Fibroblast of lung (primary cell): ENCODE measurements at regions not wholly inside any gene's neighbourhood (a gene's known extent, or its start where the extent isn't known, plus 50 kb on each side); places are given as distances from the start of the nearest gene placed in this dataset.

ENCODE experiments used
- DNase-seq, 2 donors: peaks; one replicate each; pipeline versions ENCODE4 v3.0.0 to v3.0.0-alpha.2; 2010; ENCODE audit warnings: low read depth in 2 of 2
- H2AFZ ChIP-seq: 2 replicates; pipeline ENCODE4 v1.5.1; 2012; ENCODE audit warnings: low read length, control low read depth, inconsistent platforms
- H3K27ac ChIP-seq: 2 replicates; pipeline ENCODE4 v1.5.1; 2011; ENCODE audit warnings: low read length, control low read depth; ENCODE audit not compliant: insufficient read depth
- H3K27me3 ChIP-seq: 2 replicates; pipeline ENCODE4 v1.5.1; 2011; ENCODE audit warnings: mild to moderate bottlenecking, low read length; ENCODE audit not compliant: control insufficient read depth, insufficient read depth
- H3K36me3 ChIP-seq: 2 replicates; pipeline ENCODE4 v1.5.1; 2011; ENCODE audit warnings: low read length; ENCODE audit not compliant: control insufficient read depth, insufficient read depth
- H3K4me1 ChIP-seq: 2 replicates; pipeline ENCODE4 v1.5.1; 2011; ENCODE audit warnings: low read length; ENCODE audit not compliant: control insufficient read depth, insufficient read depth; ENCODE audit errors: extremely low read depth
- H3K4me2 ChIP-seq: 2 replicates; pipeline ENCODE4 v1.5.1; 2011; ENCODE audit warnings: low read length, control low read depth; ENCODE audit not compliant: insufficient read depth; ENCODE audit errors: extremely low read depth
- H3K4me3 ChIP-seq, 4 experiments: fragments of 200-600 bp in 1 of 4; sonication (generic) in 1 of 4; replicated peaks in 1 of 4; 2 replicates each; pipeline ENCODE4 v1.5.1; 2011 to 2016; ENCODE audit warnings: low read length in 4 of 4, low read depth in 3 of 4, mild to moderate bottlenecking in 3 of 4, control low read depth in 2 of 4, inconsistent platforms in 1 of 4, mixed read lengths in 1 of 4; ENCODE audit not compliant: insufficient read depth in 1 of 4; ENCODE audit errors: control extremely low read depth in 1 of 4
- H3K79me2 ChIP-seq: 2 replicates; pipeline ENCODE4 v1.5.1; 2012; ENCODE audit warnings: mild to moderate bottlenecking, low read length, inconsistent platforms; ENCODE audit not compliant: control insufficient read depth, insufficient read depth
- H3K9ac ChIP-seq: 2 replicates; pipeline ENCODE4 v1.5.1; 2011; ENCODE audit warnings: mild to moderate bottlenecking, low read length, control low read depth; ENCODE audit not compliant: insufficient read depth
- H3K9me3 ChIP-seq: 2 replicates; pipeline ENCODE4 v1.5.1; 2012; ENCODE audit warnings: low read depth, low read length; ENCODE audit not compliant: control insufficient read depth, insufficient read depth
- H4K20me1 ChIP-seq: 2 replicates; pipeline ENCODE4 v1.5.1; 2011; ENCODE audit warnings: low read length; ENCODE audit not compliant: control insufficient read depth, insufficient read depth; ENCODE audit errors: extremely low read depth
- CTCF ChIP-seq, 2 donors: IDR thresholded peaks in 1 of 2; conservative IDR thresholded peaks in 1 of 2; 1 replicate in 1 of 2; 2 replicates in 1 of 2; pipeline ENCODE4 v1.5.1; 2011 to 2012; ENCODE audit warnings: low read length in 2 of 2, control low read depth in 1 of 2, inconsistent platforms in 1 of 2, low read depth in 1 of 2, mild to moderate bottlenecking in 1 of 2
- EZH2 ChIP-seq: IDR thresholded peaks from 2 replicates; pipeline ENCODE4 v1.5.1; 2012; ENCODE audit warnings: low read length, control low read depth, mild to moderate bottlenecking; ENCODE audit errors: missing control alignments

GRCh38 chr9:12363439-12363838, 329.7 kb upstream of the TYRP1 start:
- no peaks in the 10 kb centered on the region for H3K27me3 ChIP-seq
- no peaks in the 10 kb centered on the region for H3K4me1 ChIP-seq
- no peaks in the 10 kb centered on the region for H4K20me1 ChIP-seq
- no peak overlapping the region for H2AFZ ChIP-seq
- no peaks in the 10 kb centered on the region for H3K9me3 ChIP-seq
- H3K79me2 ChIP-seq = no peaks in the 10 kb centered on the region
- H3K27ac ChIP-seq = no peak overlapping the region
- no peak overlapping the region for H3K9ac ChIP-seq
- TF ChIP-seq CTCF (conservative IDR thresholded peaks at IDR 0.05 in 1 of 2, IDR thresholded peaks at IDR 0.05 in 1 of 2; ENCODE audit: low read depth in 1 of 2, low read length in 2 of 2) (no peak), EZH2 (no peak)
- DNase-seq = no peak
- no peaks in the 10 kb centered on the region for H3K36me3 ChIP-seq
- no peak overlapping the region for H3K4me3 ChIP-seq
- no peak overlapping the region for H3K4me2 ChIP-seq

- Histone ChIP-seq H3K4me2 (no peak overlapping the region), H3K9me3 (no peaks in the 10 kb centered on the region), H4K20me1 (no peaks in the 10 kb centered on the region), H3K9ac (no peak overlapping the region), H3K4me1 (no peaks in the 10 kb centered on the region), H2AFZ (no peak overlapping the region), H3K79me2 (no peaks in the 10 kb centered on the region), H3K36me3 (no peaks in the 10 kb centered on the region), H3K27ac (no peak overlapping the region), H3K4me3 (no peak overlapping the region), H3K27me3 (no peaks in the 10 kb centered on the region)
- DNase-seq = no peak
- TF ChIP-seq CTCF (conservative IDR thresholded peaks at IDR 0.05 in 1 of 2, IDR thresholded peaks at IDR 0.05 in 1 of 2; ENCODE audit: low read depth in 1 of 2, low read length in 2 of 2) (no peak), EZH2 (no peak)
These were observed 324.6 kb upstream of the TYRP1 start for GRCh38 chr9:12368569-12368968.

GRCh38 chr9:12391839-12392509, 301.2 kb upstream of the TYRP1 start:
- Histone ChIP-seq H3K79me2 (no peaks in the 10 kb centered on the region), H3K4me2 (no peak overlapping the region), H3K27me3 (no peaks in the 10 kb centered on the region), H3K9ac (no peak overlapping the region), H2AFZ (no peak overlapping the region), H3K4me3 (no peak overlapping the region), H3K27ac (no peak overlapping the region), H3K9me3 (no peaks in the 10 kb centered on the region), H3K36me3 (no peaks in the 10 kb centered on the region), H4K20me1 (no peaks in the 10 kb centered on the region), H3K4me1 (no peaks in the 10 kb centered on the region)
- TF ChIP-seq CTCF (conservative IDR thresholded peaks at IDR 0.05 in 1 of 2, IDR thresholded peaks at IDR 0.05 in 1 of 2; ENCODE audit: low read depth in 1 of 2, low read length in 2 of 2) (no peak), EZH2 (no peak)
- no peak for DNase-seq
